GM23338 (cell line): ENCODE measurements at regions not wholly inside any gene's neighbourhood (a gene's known extent, or its start where the extent isn't known, plus 50 kb on each side); places are given as distances from the start of the nearest gene placed in this dataset.

Source experiments
- CTCF ChIP-seq, 2 experiments: fragments of 200-600 bp in 1 of 2; sonication (generic) in 1 of 2; conservative IDR thresholded peaks; 2 replicates each; pipeline versions ENCODE4 v1.5.1 to v1.6.1; 2016 to 2017; ENCODE audit warnings: antibody characterized with exemption in 2 of 2, low read depth in 2 of 2, mild to moderate bottlenecking in 2 of 2, moderate library complexity in 1 of 2
- EZH2 ChIP-seq: fragments of 200-600 bp; sonication (generic); IDR thresholded peaks from one replicate; pipeline ENCODE4 v1.8.0; 2017; ENCODE audit warnings: antibody characterized with exemption, mild to moderate bottlenecking, low read depth; ENCODE audit not compliant: unreplicated experiment
- JUNB ChIP-seq: IDR thresholded peaks from one replicate; pipeline ENCODE4 v1.6.1; 2016; ENCODE audit warnings: antibody characterized with exemption; ENCODE audit not compliant: unreplicated experiment

- no peak for TF ChIP-seq CTCF (conservative IDR thresholded peaks at IDR 0.05; ENCODE audit: low read depth in 2 of 2)
- no peak for TF ChIP-seq EZH2
- no peak for TF ChIP-seq JUNB
Measured at GRCh38 chr5:103414604-103415003, 148.0 kb downstream of the NUDT12 start.
